H1 (cell line): ENCODE measurements at regions not wholly inside any gene's neighbourhood (a gene's known extent, or its start where the extent isn't known, plus 50 kb on each side); places are given as distances from the start of the nearest gene placed in this dataset.

ENCODE experiments used
- BCL11A ChIP-seq, 2 experiments: IDR thresholded peaks; one replicate each; pipeline ENCODE4 v1.6.1; 2011; ENCODE audit warnings: low read depth in 2 of 2, low read length in 2 of 2, mild to moderate bottlenecking in 2 of 2
- CBX8 ChIP-seq: fragments of 300-800, 300-1000 bp; sonication (generic); IDR thresholded peaks from 2 replicates; pipeline ENCODE4 v1.7.1; 2016; ENCODE audit warnings: low read depth, low read length, borderline replicate concordance
- CHD2 ChIP-seq: IDR thresholded peaks from 2 replicates; pipeline ENCODE4 v1.6.1; 2012; ENCODE audit warnings: low read length, improper control_type of control experiment
- JUN ChIP-seq: IDR thresholded peaks from 2 replicates; pipeline ENCODE4 v1.6.1; 2011; ENCODE audit warnings: low read depth, mild to moderate bottlenecking, improper control_type of control experiment, low read length
- POLR2A ChIP-seq, 2 experiments: IDR thresholded peaks; 1 replicate in 1 of 2; 2 replicates in 1 of 2; pipeline ENCODE4 v1.6.1; 2011; ENCODE audit warnings: low read depth in 2 of 2, low read length in 2 of 2, mild to moderate bottlenecking in 2 of 2; ENCODE audit errors: control extremely low read depth in 1 of 2
- RFX5 ChIP-seq: IDR thresholded peaks from 2 replicates; pipeline ENCODE4 v1.6.1; 2011; ENCODE audit warnings: low read depth, low read length, improper control_type of control experiment, borderline replicate concordance
- RNF2 ChIP-seq: fragments of 200-900, 300-1000 bp; sonication (generic); IDR thresholded peaks from 2 replicates; pipeline ENCODE4 v1.7.1; 2016; ENCODE audit warnings: borderline replicate concordance, low read depth, mild to moderate bottlenecking, antibody characterized with exemption, low read length; ENCODE audit not compliant: poor library complexity, severe bottlenecking; ENCODE audit errors: missing control alignments
- SAP30 ChIP-seq: fragments of 300-600 bp; sonication (generic); IDR thresholded peaks from 2 replicates; pipeline ENCODE4 v1.7.1; 2012; ENCODE audit warnings: low read length, moderate library complexity, mild to moderate bottlenecking, inconsistent platforms; ENCODE audit not compliant: insufficient read depth, insufficient replicate concordance
- SRF ChIP-seq: IDR thresholded peaks from 2 replicates; pipeline ENCODE4 v1.6.1; 2011; ENCODE audit warnings: mild to moderate bottlenecking, low read depth, low read length, moderate library complexity
- TF ChIP-seq, protein P1 (sequence below): fragments of 300-600 bp; sonication (generic); IDR thresholded peaks from 2 replicates; pipeline ENCODE4 v1.7.1; 2012; ENCODE audit warnings: low read length, moderate library complexity, mild to moderate bottlenecking, inconsistent platforms; ENCODE audit not compliant: insufficient replicate concordance
- TF ChIP-seq, protein P2 (sequence below): IDR thresholded peaks from 2 replicates; pipeline ENCODE4 v1.6.1; 2011; ENCODE audit warnings: low read depth, mild to moderate bottlenecking, low read length; ENCODE audit not compliant: insufficient read depth

DNA sequence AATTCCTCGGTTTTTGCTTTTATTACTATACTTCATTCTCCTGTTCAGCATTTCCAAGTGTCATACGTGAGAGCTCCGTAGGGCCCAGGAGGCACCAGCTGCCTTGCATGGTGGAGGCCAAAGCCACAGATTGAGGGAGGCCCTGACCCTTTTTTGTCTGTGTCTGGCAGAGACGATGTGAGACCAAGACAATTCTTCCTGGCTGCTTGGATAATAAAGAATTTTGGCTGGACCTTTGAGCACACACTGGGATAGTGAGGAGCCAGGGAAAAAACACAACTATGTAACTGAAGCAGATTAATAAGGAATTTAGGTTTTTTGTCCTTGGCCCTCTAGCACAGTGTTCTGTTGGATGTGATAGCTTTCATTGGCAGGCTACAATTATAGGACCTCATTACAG lies 161.0 kb downstream of the CPXCR1 start (continued):
- TF ChIP-seq, protein P1, sequence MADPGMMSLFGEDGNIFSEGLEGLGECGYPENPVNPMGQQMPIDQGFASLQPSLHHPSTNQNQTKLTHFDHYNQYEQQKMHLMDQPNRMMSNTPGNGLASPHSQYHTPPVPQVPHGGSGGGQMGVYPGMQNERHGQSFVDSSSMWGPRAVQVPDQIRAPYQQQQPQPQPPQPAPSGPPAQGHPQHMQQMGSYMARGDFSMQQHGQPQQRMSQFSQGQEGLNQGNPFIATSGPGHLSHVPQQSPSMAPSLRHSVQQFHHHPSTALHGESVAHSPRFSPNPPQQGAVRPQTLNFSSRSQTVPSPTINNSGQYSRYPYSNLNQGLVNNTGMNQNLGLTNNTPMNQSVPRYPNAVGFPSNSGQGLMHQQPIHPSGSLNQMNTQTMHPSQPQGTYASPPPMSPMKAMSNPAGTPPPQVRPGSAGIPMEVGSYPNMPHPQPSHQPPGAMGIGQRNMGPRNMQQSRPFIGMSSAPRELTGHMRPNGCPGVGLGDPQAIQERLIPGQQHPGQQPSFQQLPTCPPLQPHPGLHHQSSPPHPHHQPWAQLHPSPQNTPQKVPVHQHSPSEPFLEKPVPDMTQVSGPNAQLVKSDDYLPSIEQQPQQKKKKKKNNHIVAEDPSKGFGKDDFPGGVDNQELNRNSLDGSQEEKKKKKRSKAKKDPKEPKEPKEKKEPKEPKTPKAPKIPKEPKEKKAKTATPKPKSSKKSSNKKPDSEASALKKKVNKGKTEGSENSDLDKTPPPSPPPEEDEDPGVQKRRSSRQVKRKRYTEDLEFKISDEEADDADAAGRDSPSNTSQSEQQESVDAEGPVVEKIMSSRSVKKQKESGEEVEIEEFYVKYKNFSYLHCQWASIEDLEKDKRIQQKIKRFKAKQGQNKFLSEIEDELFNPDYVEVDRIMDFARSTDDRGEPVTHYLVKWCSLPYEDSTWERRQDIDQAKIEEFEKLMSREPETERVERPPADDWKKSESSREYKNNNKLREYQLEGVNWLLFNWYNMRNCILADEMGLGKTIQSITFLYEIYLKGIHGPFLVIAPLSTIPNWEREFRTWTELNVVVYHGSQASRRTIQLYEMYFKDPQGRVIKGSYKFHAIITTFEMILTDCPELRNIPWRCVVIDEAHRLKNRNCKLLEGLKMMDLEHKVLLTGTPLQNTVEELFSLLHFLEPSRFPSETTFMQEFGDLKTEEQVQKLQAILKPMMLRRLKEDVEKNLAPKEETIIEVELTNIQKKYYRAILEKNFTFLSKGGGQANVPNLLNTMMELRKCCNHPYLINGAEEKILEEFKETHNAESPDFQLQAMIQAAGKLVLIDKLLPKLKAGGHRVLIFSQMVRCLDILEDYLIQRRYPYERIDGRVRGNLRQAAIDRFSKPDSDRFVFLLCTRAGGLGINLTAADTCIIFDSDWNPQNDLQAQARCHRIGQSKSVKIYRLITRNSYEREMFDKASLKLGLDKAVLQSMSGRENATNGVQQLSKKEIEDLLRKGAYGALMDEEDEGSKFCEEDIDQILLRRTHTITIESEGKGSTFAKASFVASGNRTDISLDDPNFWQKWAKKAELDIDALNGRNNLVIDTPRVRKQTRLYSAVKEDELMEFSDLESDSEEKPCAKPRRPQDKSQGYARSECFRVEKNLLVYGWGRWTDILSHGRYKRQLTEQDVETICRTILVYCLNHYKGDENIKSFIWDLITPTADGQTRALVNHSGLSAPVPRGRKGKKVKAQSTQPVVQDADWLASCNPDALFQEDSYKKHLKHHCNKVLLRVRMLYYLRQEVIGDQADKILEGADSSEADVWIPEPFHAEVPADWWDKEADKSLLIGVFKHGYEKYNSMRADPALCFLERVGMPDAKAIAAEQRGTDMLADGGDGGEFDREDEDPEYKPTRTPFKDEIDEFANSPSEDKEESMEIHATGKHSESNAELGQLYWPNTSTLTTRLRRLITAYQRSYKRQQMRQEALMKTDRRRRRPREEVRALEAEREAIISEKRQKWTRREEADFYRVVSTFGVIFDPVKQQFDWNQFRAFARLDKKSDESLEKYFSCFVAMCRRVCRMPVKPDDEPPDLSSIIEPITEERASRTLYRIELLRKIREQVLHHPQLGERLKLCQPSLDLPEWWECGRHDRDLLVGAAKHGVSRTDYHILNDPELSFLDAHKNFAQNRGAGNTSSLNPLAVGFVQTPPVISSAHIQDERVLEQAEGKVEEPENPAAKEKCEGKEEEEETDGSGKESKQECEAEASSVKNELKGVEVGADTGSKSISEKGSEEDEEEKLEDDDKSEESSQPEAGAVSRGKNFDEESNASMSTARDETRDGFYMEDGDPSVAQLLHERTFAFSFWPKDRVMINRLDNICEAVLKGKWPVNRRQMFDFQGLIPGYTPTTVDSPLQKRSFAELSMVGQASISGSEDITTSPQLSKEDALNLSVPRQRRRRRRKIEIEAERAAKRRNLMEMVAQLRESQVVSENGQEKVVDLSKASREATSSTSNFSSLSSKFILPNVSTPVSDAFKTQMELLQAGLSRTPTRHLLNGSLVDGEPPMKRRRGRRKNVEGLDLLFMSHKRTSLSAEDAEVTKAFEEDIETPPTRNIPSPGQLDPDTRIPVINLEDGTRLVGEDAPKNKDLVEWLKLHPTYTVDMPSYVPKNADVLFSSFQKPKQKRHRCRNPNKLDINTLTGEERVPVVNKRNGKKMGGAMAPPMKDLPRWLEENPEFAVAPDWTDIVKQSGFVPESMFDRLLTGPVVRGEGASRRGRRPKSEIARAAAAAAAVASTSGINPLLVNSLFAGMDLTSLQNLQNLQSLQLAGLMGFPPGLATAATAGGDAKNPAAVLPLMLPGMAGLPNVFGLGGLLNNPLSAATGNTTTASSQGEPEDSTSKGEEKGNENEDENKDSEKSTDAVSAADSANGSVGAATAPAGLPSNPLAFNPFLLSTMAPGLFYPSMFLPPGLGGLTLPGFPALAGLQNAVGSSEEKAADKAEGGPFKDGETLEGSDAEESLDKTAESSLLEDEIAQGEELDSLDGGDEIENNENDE: no peak
- TF ChIP-seq SAP30 (no peak), POLR2A (IDR thresholded peaks at IDR 0.05; ENCODE audit: control extremely low read depth in 1 of 2, low read depth in 2 of 2, low read length in 2 of 2) (no peak), RNF2 (no peak), CBX8 (no peak), CHD2 (no peak), RFX5 (no peak), SRF (no peak), JUN (no peak), BCL11A (IDR thresholded peaks at IDR 0.05; ENCODE audit: low read depth in 2 of 2, low read length in 2 of 2) (no peak)
- TF ChIP-seq, protein P2, sequence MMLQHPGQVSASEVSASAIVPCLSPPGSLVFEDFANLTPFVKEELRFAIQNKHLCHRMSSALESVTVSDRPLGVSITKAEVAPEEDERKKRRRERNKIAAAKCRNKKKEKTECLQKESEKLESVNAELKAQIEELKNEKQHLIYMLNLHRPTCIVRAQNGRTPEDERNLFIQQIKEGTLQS: no peak
